HG03108 (cell line): ENCODE measurements at regions not wholly inside any gene's neighbourhood (a gene's known extent, or its start where the extent isn't known, plus 50 kb on each side); places are given as distances from the start of the nearest gene placed in this dataset.

Experiments
- ATAC-seq: cut with Tn5 transposase; IDR thresholded peaks from one replicate; pipeline ENCODE4 v1.9.1; 2021; ENCODE audit warnings: moderate library complexity; ENCODE audit not compliant: unreplicated experiment

DNA sequence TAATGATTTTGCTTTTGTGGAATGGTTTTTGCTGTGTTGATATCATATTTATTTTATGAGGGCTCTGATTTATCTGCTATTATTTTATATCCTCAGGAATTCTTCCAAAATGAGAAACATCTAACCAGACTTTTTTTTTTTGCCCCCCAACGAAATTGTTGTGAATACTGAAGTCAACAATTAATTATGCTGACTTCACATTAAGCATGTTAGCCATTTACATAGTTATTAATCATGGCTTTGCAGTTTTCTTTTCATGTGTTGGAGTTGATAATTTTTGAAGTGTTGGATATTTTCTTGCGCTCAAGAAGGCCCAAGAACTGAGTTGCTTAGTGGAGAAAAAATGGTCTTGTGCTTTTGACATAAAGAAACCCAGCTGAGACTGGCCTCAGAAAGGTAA, 246.6 kb upstream of the CRY1 start:
- ATAC-seq: no peak

GRCh38 chr12:107340898-107341297, 247.5 kb upstream of the CRY1 start:
- no peak for ATAC-seq

DNA sequence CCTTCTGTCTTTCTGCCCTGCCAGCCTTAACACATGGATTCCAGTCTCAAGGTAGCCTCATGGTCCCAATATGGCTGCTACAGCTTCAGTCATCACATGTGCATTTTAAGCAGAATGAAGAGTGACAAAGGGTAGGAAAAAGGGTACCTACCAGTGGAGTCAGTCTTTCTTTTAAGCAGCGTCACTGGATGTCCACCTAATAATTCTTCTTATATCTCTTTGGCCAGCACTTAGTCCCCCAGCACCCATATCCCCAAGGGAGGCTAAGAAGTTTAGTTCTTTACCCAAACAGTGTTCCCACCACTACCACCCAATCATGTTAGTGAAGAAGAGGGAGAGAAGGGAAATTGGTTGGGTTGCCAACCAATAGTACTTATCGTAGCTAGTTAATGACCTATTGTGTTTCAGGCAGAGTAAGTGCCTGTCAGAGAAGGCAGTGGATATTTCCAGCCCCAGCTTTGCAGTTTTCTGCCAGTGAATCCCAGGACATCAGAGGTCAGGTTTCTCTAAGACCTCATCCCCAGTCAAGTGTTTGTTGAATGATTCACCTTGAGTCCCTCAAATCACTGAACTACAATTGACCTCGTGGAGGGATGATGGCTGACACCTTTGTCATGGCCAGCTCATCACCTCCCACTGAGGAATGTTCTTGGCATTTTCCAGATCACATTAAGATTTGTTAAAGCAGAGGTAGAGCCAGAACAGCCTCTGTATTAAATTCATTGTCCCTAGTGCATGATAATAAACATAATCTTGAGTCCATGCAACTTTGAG, 250.9 kb upstream of the CRY1 start:
- ATAC-seq: no peak

GRCh38 chr12:107347261-107347660, 253.9 kb upstream of the CRY1 start:
- ATAC-seq: no peak

DNA sequence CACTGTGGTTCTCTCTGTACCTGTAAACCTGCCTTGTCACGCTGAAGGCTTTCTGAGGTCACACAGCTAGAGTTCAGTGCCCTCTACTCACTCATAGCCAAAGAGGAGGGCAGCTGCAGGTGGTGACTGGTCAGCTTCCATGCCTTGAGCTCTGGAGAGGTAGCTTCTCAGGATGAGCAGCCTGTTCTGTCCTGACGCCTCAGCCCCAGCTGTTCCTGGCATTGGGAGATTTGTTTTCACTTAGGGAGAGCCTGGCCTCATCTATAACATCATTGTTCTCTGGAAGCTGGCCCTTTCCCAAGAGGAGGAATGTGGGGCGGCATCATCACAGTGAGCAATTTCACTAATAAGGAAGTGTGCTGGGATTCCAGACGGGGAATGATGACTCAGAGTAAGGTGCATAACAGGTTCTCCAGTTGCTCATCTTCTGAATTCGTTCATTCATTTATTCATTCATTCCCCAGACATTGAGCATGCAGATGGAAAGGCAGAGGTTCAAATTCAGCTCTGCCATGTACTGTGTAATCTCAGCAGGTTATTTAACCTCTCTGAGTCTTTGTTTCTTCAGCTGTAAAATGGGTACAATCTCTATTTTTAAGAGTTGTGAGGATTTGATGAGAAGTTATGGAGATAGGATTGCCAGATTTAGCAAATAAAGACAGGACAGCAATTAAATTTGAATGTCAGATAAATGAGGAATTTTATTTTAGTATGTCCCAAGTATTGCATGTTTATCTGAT, 255.8 kb upstream of the CRY1 start:
- no peak for ATAC-seq

DNA sequence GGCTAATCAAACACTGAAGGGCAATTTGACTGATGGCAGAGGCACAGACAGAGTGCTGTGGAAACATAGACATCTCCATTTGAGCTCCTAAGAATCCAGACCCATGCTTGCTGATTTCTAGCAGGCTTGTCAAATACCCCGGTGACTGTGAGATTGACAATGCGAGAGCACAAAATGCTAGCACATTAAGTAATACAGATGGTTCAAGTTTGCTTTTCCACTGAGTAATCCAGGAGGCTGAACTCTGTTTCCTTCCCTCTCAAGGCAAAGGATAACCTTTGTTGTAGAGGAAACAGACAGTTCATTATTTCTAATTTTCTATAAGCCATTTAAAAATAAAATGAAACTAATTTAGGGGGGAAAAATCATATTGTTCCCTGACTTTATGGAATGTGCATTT, 256.5 kb upstream of the CRY1 start:
- ATAC-seq: no peak

DNA sequence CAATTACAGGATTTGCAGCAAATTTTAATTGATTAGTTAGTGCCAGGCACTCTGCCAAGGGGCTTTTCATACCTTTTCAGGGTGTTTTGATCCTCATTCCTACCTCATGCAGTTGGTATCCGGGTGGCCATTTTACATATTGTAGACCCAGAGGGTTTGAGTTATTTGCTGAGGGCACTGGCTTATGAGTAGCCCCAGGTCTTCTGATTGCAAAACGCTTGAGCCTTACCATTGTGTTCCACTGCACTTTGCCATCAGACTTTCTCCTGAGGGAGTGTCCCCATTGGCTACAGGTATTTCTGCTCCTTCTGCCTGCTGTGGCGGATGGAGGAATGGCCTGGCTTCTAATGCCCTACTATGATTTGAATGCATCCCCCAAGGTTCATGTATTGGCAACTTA, 257.8 kb upstream of the CRY1 start:
- no peak for ATAC-seq

DNA sequence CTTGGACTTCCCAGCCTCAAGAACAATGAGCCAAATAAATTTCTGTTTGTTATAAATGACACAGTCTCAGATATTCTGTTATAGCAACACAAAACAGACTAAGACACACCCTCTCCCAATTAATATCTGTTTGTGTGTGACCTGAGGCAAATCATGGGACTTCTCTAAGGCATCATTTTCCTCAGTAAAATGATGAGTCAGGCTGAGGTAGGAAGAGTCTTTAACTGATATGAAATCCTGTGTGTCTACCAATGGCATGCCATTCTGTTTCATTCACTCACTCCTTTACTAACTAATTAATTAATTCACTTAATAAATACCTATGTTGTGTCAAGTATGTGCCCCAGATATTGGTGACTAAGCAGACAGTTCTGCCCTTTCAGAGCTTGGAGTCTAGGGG, 258.4 kb upstream of the CRY1 start:
- no peak for ATAC-seq

DNA sequence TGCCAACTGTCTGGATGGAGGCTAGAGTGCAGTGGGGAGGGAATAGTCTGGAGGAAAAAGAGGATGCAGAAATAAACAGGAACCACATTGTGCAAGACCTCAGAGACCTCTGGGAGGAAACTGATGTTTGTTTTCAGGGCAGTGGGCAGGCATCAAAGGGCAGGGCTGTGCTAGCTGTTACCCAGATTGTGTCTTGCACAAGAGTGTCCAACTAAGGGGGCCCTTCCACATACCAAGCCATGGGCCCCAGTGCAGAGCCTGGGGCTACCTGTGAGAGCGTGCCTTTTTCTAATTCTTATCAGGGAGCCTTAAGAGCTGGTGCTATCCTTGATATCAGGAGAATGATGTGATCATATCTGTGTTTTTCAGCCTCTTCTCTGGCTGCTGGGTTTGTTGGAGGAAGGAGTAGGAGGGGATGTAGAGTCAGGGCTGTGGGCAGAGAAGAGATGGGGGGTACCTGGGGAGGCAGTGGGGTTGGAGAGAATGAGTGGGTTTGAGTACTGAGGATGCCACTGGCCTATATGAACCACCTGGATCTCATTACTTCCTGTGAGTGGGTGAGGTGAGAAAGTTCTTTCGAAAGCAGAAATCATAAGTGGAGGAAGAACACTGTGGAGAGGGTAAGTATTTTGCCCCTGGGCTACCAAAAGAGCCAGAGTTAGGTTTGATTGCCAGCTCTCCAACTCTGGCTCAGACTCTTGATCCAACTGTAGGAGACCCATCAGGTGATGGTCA, 259.2 kb upstream of the CRY1 start:
- ATAC-seq: no peak

- ATAC-seq: no peak
Measured at GRCh38 chr12:107353312-107353711, 260.0 kb upstream of the CRY1 start.

- no peak for ATAC-seq
Measured at GRCh38 chr12:107355004-107355565, 261.7 kb upstream of the CRY1 start.

DNA sequence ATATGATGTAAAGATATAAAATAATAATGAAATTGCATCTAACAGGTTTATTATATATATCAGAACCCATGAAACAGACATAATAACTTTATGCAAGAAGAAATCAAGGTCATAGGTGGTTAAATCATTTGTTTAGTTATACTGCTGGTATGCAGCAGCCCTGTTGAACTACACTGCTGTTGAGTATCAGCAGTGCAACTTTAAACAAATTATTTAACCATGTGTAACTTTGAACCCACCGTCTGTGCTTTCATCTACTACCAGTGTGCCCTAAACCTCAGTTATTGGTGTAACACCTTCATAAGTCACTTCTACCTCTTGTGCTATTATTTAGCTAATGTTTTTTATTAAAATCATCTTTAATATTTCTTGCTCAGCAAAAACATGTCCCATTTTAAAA, 262.3 kb upstream of the CRY1 start:
- no peak for ATAC-seq

- no peak for ATAC-seq
Measured at GRCh38 chr12:107356266-107356936, 263.1 kb upstream of the CRY1 start.

- no peak for ATAC-seq
Measured at GRCh38 chr12:107356937-107357295, 263.6 kb upstream of the CRY1 start.

DNA sequence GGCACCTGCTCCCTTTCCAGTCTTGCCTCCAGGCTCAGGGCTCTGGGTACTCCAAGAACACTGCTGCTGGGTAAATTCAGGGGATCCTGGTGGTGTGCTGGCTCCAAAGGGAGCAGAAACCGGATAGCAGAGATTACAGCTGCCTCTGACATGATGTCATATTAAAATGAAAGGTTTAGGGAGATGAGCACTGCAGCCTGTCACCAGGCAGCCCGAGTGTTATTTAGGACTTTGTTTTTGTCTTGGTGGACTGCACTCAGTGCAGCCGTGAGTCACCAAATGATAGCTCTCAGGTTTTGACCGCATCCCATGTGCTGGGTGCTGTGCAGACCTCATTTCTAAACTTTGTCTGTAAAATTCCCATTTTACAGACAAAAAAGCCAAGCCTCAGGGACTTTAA, 266.0 kb upstream of the CRY1 start:
- no peak for ATAC-seq

DNA sequence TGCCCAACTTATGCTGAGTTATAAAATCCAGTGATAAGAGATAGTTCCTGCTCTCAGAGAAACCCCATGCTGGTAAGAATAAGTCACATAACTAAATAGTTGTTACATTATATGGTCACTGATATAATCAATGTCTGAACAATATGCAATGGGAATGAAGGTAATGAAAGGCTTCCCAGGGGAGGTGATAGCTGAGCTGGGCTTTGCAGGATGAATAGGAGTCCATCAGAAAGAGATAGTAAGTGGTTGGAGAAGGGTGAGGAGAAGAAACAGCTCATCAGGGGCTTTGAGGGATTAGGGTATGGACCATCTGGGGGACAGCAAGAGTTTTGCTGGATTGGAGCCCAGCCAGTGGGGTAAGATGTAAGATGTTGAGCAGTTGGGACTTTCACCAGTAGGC, 266.7 kb upstream of the CRY1 start:
- no peak for ATAC-seq

DNA sequence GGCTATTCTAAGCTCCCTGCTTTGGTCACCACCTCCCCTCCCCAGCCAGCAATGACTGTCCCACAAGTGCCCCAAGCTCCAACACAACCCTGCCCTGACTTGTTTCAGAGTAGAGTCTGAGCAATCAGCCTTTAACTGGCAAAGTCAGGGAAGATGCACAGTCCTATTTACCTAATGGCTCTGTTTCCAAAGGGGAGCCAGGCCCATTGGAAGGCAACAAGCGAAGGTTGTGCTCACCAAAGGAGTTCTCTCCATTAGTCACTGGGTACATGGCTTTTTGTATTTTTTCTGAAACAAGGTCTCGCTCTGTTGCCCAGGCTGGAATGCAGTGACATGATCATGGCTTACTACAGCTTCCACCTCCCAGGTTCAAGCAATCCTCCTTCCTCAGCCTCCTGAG, 267.1 kb upstream of the CRY1 start:
- ATAC-seq: no peak

GRCh38 chr12:107361970-107362369, 268.6 kb upstream of the CRY1 start:
- no peak for ATAC-seq

DNA sequence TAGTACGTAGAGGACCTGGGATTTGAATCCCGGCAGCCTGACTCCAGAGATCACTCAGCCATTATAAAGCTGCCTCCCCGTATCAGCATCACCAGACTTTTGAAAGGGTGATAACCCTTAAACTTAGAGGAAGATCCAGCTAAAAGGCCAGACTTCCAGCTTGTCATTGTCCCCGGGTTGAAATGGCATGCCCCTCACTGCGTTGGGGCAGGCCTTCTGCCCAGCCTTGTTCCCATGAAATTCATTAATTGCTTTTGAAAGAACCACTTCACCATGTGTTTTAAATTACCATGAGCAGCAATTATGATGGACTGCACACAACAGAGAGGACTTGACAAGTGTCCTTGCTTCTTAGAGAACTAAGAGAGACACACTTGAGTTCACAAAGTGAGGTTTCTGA, 269.6 kb upstream of the CRY1 start:
- no peak for ATAC-seq

GRCh38 chr12:107364875-107365518, 271.6 kb upstream of the CRY1 start:
- ATAC-seq: no peak

GRCh38 chr12:107365703-107366102, 272.4 kb upstream of the CRY1 start:
- ATAC-seq: no peak
